Tibial nerve (tissue), 4 donors: ENCODE measurements at regions not wholly inside any gene's neighbourhood (a gene's known extent, or its start where the extent isn't known, plus 50 kb on each side); places are given as distances from the start of the nearest gene placed in this dataset.

ENCODE experiments used
- EP300 ChIP-seq, 2 donors: sonication (generic); formaldehyde crosslinking; IDR thresholded peaks; one replicate each; pipeline ENCODE4 v1.6.1; 2017; ENCODE audit warnings: antibody characterized with exemption in 2 of 2, mild to moderate bottlenecking in 1 of 2
- POLR2A ChIP-seq, 2 donors: fragments of 450-650 bp; IDR thresholded peaks; one replicate each; pipeline ENCODE4 v1.6.1; 2017; ENCODE audit warnings: antibody characterized with exemption in 2 of 2, mild to moderate bottlenecking in 2 of 2, moderate library complexity in 2 of 2
- TF ChIP-seq, protein P1 (sequence below), 5 experiments: fragments of 200-600 bp in 3 of 5; fragments of 450-650 bp in 2 of 5; sonication (generic) in 3 of 5; IDR thresholded peaks; one replicate each; pipeline ENCODE4 v1.5.1; 2016 to 2019; ENCODE audit warnings: antibody characterized with exemption in 5 of 5, mild to moderate bottlenecking in 3 of 5, moderate library complexity in 2 of 5

DNA sequence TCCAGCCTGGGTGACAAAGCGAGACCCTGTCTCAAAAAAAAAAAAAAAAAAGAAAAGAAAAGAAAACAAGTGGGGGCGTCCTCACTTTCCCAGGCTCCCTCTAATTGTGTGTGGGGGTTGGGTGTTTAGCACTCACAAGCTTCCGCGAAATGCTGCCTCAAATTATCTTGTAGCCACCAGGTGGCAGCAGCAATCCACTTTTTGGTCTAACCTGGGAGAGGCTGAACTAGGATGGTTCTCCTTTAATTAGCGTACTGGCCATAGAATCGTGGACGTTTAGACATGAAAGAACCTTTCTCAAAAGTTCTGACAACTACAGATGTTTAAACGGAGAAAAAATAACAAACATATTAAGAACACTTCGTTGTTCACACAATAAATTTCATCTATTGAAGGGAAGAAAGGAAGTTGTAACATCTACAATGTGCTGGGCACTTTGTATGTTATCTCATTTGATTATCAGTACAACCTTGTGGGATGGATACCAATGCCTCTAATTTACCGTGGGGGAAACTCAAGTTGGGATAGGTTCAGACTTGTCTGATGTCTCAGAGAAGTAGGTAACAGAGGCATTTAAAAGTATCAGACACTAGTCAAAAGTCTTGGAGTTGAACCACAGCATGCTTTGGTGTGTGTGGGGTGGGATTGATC, 122.7 kb upstream of the NABP1 start:
- TF ChIP-seq POLR2A (IDR thresholded peaks at IDR 0.05) (no peak), EP300 (IDR thresholded peaks at IDR 0.05) (no peak)
- TF ChIP-seq, protein P1, sequence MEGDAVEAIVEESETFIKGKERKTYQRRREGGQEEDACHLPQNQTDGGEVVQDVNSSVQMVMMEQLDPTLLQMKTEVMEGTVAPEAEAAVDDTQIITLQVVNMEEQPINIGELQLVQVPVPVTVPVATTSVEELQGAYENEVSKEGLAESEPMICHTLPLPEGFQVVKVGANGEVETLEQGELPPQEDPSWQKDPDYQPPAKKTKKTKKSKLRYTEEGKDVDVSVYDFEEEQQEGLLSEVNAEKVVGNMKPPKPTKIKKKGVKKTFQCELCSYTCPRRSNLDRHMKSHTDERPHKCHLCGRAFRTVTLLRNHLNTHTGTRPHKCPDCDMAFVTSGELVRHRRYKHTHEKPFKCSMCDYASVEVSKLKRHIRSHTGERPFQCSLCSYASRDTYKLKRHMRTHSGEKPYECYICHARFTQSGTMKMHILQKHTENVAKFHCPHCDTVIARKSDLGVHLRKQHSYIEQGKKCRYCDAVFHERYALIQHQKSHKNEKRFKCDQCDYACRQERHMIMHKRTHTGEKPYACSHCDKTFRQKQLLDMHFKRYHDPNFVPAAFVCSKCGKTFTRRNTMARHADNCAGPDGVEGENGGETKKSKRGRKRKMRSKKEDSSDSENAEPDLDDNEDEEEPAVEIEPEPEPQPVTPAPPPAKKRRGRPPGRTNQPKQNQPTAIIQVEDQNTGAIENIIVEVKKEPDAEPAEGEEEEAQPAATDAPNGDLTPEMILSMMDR (IDR thresholded peaks at IDR 0.05), result peak; percentile 58 to 79 (median 69)
